ENCODE measurements at regions not wholly inside any gene's neighbourhood (a gene's known extent, or its start where the extent isn't known, plus 50 kb on each side); places are given as distances from the start of the nearest gene placed in this dataset.

- Histone ChIP-seq H2AFZ (ENCODE audit: low read length) (no peak overlapping the region), H3K4me3 (replicated peaks in 1 of 3; ENCODE audit: insufficient read depth in 1 of 3, low read depth in 2 of 3, low read length in 3 of 3) (no peak overlapping the region), H3K4me2 (ENCODE audit: low read depth, low read length) (no peak overlapping the region), H3K9me3 (ENCODE audit: low read length) (no peaks in the 10 kb centered on the region), H3K9ac (ENCODE audit: insufficient read depth, low read depth, low read length) (no peak overlapping the region), H3K27ac (ENCODE audit: extremely low read length, insufficient read depth, low read length) (no peak overlapping the region), H3K27me3 (ENCODE audit: control insufficient read depth in 1 of 2, insufficient read depth in 2 of 2, low read length in 2 of 2) (no peaks in the 10 kb centered on the region), H3K36me3 (replicated peaks in 1 of 2; ENCODE audit: control insufficient read depth in 1 of 2, insufficient read depth in 2 of 2, low read length in 2 of 2) (no peaks in the 10 kb centered on the region), H3K79me2 (ENCODE audit: insufficient read depth, low read length) (no peaks in the 10 kb centered on the region), H3K4me1 (ENCODE audit: insufficient read depth, low read length) (peaks cover 41% of the 10 kb centered on the region), H4K20me1 (ENCODE audit: insufficient read depth, low read length) (no peaks in the 10 kb centered on the region)
- in situ Hi-C loops (cut with HindIII; ENCODE audit: extremely low pct_ligation_motif_present, low pct_unique_long_range_greater_than_20kb), result no loop called here
- FAIRE-seq (no peak), DNase-seq (ENCODE audit: low spot score) (no peak), ATAC-seq (no peak)
- ChIA-PET POLR2A (no interaction called here), CTCF (ENCODE audit: low intra/inter-chr PET ratio, low total read pairs) (no interaction called here)
- 95% methylated on average over 2 of the region's 2 CpGs for WGBS (ENCODE audit: low lambda C conversion rate)
- intact Hi-C loops (cut with micrococcal nuclease; ENCODE audit: unreplicated experiment), result no loop called here
- peak; percentile 23; the same call in 1 of the 2 replicates for TF ChIP-seq ZNF629 (CRISPR knock-in tag; conservative IDR thresholded peaks at IDR 0.05)
- no peak for TF ChIP-seq ZNF75D (CRISPR knock-in tag; IDR thresholded peaks at IDR 0.05; ENCODE audit: borderline replicate concordance)
- TF ChIP-seq FOXP1 (IDR thresholded peaks at IDR 0.05), result no peak
- no peak for TF ChIP-seq FOXP1 (CRISPR knock-in tag; IDR thresholded peaks at IDR 0.05)
- no peak for TF ChIP-seq KDM6A (CRISPR knock-in tag; IDR thresholded peaks at IDR 0.05; ENCODE audit: low read depth)
- TF ChIP-seq NCOR1 (IDR thresholded peaks at IDR 0.05; ENCODE audit: borderline replicate concordance, low read length), result no peak
- no TSS peak for BruUV-seq (replicated peaks)
Observed at GRCh38 chr5:173699966-173700365, 83.5 kb upstream of the BOD1 start.

GRCh38 chr5:173703466-173703865, 87.0 kb upstream of the BOD1 start:
- peaks cover 45% of the 10 kb centered on the region for H3K4me1 ChIP-seq (ENCODE audit: insufficient read depth, low read length)
- no peak overlapping the region for H2AFZ ChIP-seq (ENCODE audit: low read length)
- intact Hi-C loops (cut with micrococcal nuclease; ENCODE audit: unreplicated experiment) (no loop called here), in situ Hi-C loops (cut with HindIII; ENCODE audit: extremely low pct_ligation_motif_present, low pct_unique_long_range_greater_than_20kb) (no loop called here)
- H3K4me2 ChIP-seq (ENCODE audit: low read depth, low read length), result no peak overlapping the region
- H3K27me3 ChIP-seq (ENCODE audit: control insufficient read depth in 1 of 2, insufficient read depth in 2 of 2, low read length in 2 of 2), result no peaks in the 10 kb centered on the region
- ATAC-seq (no peak), DNase-seq (ENCODE audit: low spot score) (no peak), FAIRE-seq (no peak)
- H4K20me1 ChIP-seq (ENCODE audit: insufficient read depth, low read length), result no peaks in the 10 kb centered on the region
- no peaks in the 10 kb centered on the region for H3K79me2 ChIP-seq (ENCODE audit: insufficient read depth, low read length)
- BruUV-seq (replicated peaks), result no TSS peak
- H3K4me3 ChIP-seq (replicated peaks in 1 of 3; ENCODE audit: insufficient read depth in 1 of 3, low read depth in 2 of 3, low read length in 3 of 3), result no peak overlapping the region
- H3K9ac ChIP-seq (ENCODE audit: insufficient read depth, low read depth, low read length), result no peak overlapping the region
- H3K27ac ChIP-seq (ENCODE audit: extremely low read length, insufficient read depth, low read length), result no peak overlapping the region
- H3K36me3 ChIP-seq (replicated peaks in 1 of 2; ENCODE audit: control insufficient read depth in 1 of 2, insufficient read depth in 2 of 2, low read length in 2 of 2), result no peaks in the 10 kb centered on the region
- no peaks in the 10 kb centered on the region for H3K9me3 ChIP-seq (ENCODE audit: low read length)
- WGBS (ENCODE audit: low lambda C conversion rate), result 81% methylated on average over 4 of the region's 4 CpGs
- ChIA-PET POLR2A (no interaction called here), CTCF (ENCODE audit: low intra/inter-chr PET ratio, low total read pairs) (no interaction called here)
- TF ChIP-seq HCFC1 (IDR thresholded peaks at IDR 0.05; ENCODE audit: low read depth, low read length) (no peak), ZNF772 (CRISPR knock-in tag; IDR thresholded peaks at IDR 0.05) (no peak), ZNF839 (CRISPR knock-in tag; IDR thresholded peaks at IDR 0.05; ENCODE audit: borderline replicate concordance) (no peak), KLF16 (CRISPR knock-in tag; IDR thresholded peaks at IDR 0.05) (no peak), ATAD3A (CRISPR knock-in tag; IDR thresholded peaks at IDR 0.05) (no peak), KLF12 (CRISPR knock-in tag; IDR thresholded peaks at IDR 0.05; ENCODE audit: borderline replicate concordance) (no peak), EED (CRISPR knock-in tag; IDR thresholded peaks at IDR 0.05) (no peak), ZNF687 (CRISPR knock-in tag; IDR thresholded peaks at IDR 0.05) (no peak), GRHL1 (CRISPR knock-in tag; conservative IDR thresholded peaks at IDR 0.05) (no peak), RFXANK (CRISPR knock-in tag; IDR thresholded peaks at IDR 0.05) (no peak)

All from HepG2 (cell line).